IPS-NIHi11 (cell line): ENCODE measurements at regions not wholly inside any gene's neighbourhood (a gene's known extent, or its start where the extent isn't known, plus 50 kb on each side); places are given as distances from the start of the nearest gene placed in this dataset.

ENCODE experiments used
- DNase-seq: peaks from one replicate; pipeline ENCODE4 v3.0.0; 2012; ENCODE audit warnings: mixed read lengths, low spot score

- no peak for DNase-seq
Observed at GRCh38 chr18:53753601-53754000, 470.9 kb downstream of the MBD2 start.

GRCh38 chr18:53752781-53753367, 471.6 kb downstream of the MBD2 start:
- no peak for DNase-seq

- DNase-seq, result no peak
Observed at GRCh38 chr18:53749766-53750165, 474.7 kb downstream of the MBD2 start.

- no peak for DNase-seq
Observed at GRCh38 chr18:53747663-53748160, 476.8 kb downstream of the MBD2 start.

GRCh38 chr18:53747210-53747609, 477.3 kb downstream of the MBD2 start:
- DNase-seq, result no peak

- no peak for DNase-seq
Observed at GRCh38 chr18:53745986-53746385, 478.5 kb downstream of the MBD2 start.

GRCh38 chr18:53745224-53745967, 479.1 kb downstream of the MBD2 start:
- no peak for DNase-seq

- no peak for DNase-seq
Observed at GRCh38 chr18:53739700-53740099, 484.8 kb downstream of the MBD2 start.

GRCh38 chr18:53735526-53735925, 488.9 kb downstream of the MBD2 start:
- no peak for DNase-seq

GRCh38 chr18:53715243-53715853, 509.1 kb downstream of the MBD2 start:
- no peak for DNase-seq

- DNase-seq, result no peak
Observed at GRCh38 chr18:53710080-53710479, 514.4 kb downstream of the MBD2 start.

GRCh38 chr18:53702480-53702879, 522.0 kb downstream of the MBD2 start:
- no peak for DNase-seq

- DNase-seq, result no peak
Observed at GRCh38 chr18:53701697-53702096, 522.8 kb downstream of the MBD2 start.

GRCh38 chr18:53698907-53699306, 525.6 kb downstream of the MBD2 start:
- peak; percentile 53 for DNase-seq

GRCh38 chr18:53689886-53690285, 534.6 kb downstream of the MBD2 start:
- DNase-seq, result no peak

GRCh38 chr18:53686965-53687364, 537.5 kb downstream of the MBD2 start:
- DNase-seq, result no peak

- DNase-seq, result no peak
Observed at GRCh38 chr18:53682796-53683195, 541.7 kb downstream of the MBD2 start.

- no peak for DNase-seq
Observed at GRCh38 chr18:53677480-53677879, 547.0 kb downstream of the MBD2 start.

- no peak for DNase-seq
Observed at GRCh38 chr18:53665701-53666100, 558.8 kb downstream of the MBD2 start.

- no peak for DNase-seq
Observed at GRCh38 chr18:53664575-53664974, 559.9 kb downstream of the MBD2 start.

GRCh38 chr18:53660306-53660705, 564.2 kb downstream of the MBD2 start:
- no peak for DNase-seq

- no peak for DNase-seq
Observed at GRCh38 chr18:53657257-53657656, 567.2 kb downstream of the MBD2 start.

- DNase-seq, result no peak
Observed at GRCh38 chr18:53649621-53650020, 574.8 kb downstream of the MBD2 start.
